CD4-positive, alpha-beta T cell treated with Interleukin-15 for 4 hours (primary cell): ENCODE measurements at regions not wholly inside any gene's neighbourhood (a gene's known extent, or its start where the extent isn't known, plus 50 kb on each side); places are given as distances from the start of the nearest gene placed in this dataset.

ENCODE experiments used
- DNase-seq: peaks from one replicate; pipeline ENCODE4 v3.0.0-alpha.2; 2020; ENCODE audit warnings: low spot score

GRCh38 chr10:21263263-21263803 lies 262.1 kb downstream of the SKIDA1 start:
- DNase-seq = no peak

- no peak for DNase-seq
These were observed 263.6 kb downstream of the SKIDA1 start for GRCh38 chr10:21261842-21262294.

- no peak for DNase-seq
These were observed 264.9 kb downstream of the SKIDA1 start for GRCh38 chr10:21260506-21261149.

- no peak for DNase-seq
These were observed 265.4 kb downstream of the SKIDA1 start for GRCh38 chr10:21260066-21260465.

GRCh38 chr10:21257919-21258318 lies 267.6 kb downstream of the SKIDA1 start:
- DNase-seq = no peak

GRCh38 chr10:21257191-21257590 lies 268.3 kb downstream of the SKIDA1 start:
- DNase-seq = no peak

GRCh38 chr10:21249435-21249834 lies 276.0 kb downstream of the SKIDA1 start:
- no peak for DNase-seq

GRCh38 chr10:21247592-21247991 lies 277.9 kb downstream of the SKIDA1 start:
- no peak for DNase-seq

- DNase-seq = no peak
These were observed 279.3 kb downstream of the SKIDA1 start for GRCh38 chr10:21246178-21246577.

- no peak for DNase-seq
These were observed 281.7 kb downstream of the SKIDA1 start for GRCh38 chr10:21243748-21244257.

GRCh38 chr10:21242915-21243314 lies 282.6 kb downstream of the SKIDA1 start:
- DNase-seq = no peak

GRCh38 chr10:21238717-21239116 lies 286.8 kb downstream of the SKIDA1 start:
- no peak for DNase-seq

- no peak for DNase-seq
These were observed 287.4 kb downstream of the SKIDA1 start for GRCh38 chr10:21238044-21238443.

GRCh38 chr10:21234761-21235160 lies 290.7 kb downstream of the SKIDA1 start:
- no peak for DNase-seq

- no peak for DNase-seq
These were observed 295.3 kb downstream of the SKIDA1 start for GRCh38 chr10:21230219-21230618.

- DNase-seq = no peak
These were observed 307.6 kb downstream of the SKIDA1 start for GRCh38 chr10:21217748-21218367.

- DNase-seq = no peak
These were observed 308.4 kb downstream of the SKIDA1 start for GRCh38 chr10:21217107-21217506.

GRCh38 chr10:21214329-21214728 lies 311.2 kb downstream of the SKIDA1 start:
- no peak for DNase-seq

- no peak for DNase-seq
These were observed 312.1 kb downstream of the SKIDA1 start for GRCh38 chr10:21213381-21213780.

- no peak for DNase-seq
These were observed 312.6 kb downstream of the SKIDA1 start for GRCh38 chr10:21212912-21213311.

GRCh38 chr10:21212348-21212747 lies 313.1 kb downstream of the SKIDA1 start:
- DNase-seq = no peak

GRCh38 chr10:21209495-21209894 lies 312.4 kb upstream of the NEBL start:
- DNase-seq = no peak

- no peak for DNase-seq
These were observed 311.7 kb upstream of the NEBL start for GRCh38 chr10:21208666-21209316.
